Subcutaneous abdominal adipose tissue (tissue), 5 donors: ENCODE measurements at regions not wholly inside any gene's neighbourhood (a gene's known extent, or its start where the extent isn't known, plus 50 kb on each side); places are given as distances from the start of the nearest gene placed in this dataset.

Experiments
- H3K27ac ChIP-seq: one replicate; pipeline ENCODE4 v1.7.0; 2013; ENCODE audit warnings: low read depth, mild to moderate bottlenecking, inconsistent platforms, low read length, moderate library complexity
- H3K27me3 ChIP-seq, 5 donors: one replicate each; pipeline ENCODE4 v1.7.0; 2013; ENCODE audit warnings: low read length in 5 of 5, inconsistent platforms in 1 of 5; ENCODE audit not compliant: control insufficient read depth in 5 of 5, insufficient read depth in 4 of 5
- H3K36me3 ChIP-seq, 5 donors: one replicate each; pipeline ENCODE4 v1.7.0; 2013; ENCODE audit warnings: low read length in 5 of 5; ENCODE audit not compliant: control insufficient read depth in 5 of 5, insufficient read depth in 5 of 5
- H3K4me1 ChIP-seq, 5 donors: one replicate each; pipeline ENCODE4 v1.7.0; 2013; ENCODE audit warnings: low read length in 5 of 5, mild to moderate bottlenecking in 3 of 5, moderate library complexity in 1 of 5; ENCODE audit not compliant: control insufficient read depth in 5 of 5, insufficient read depth in 5 of 5
- H3K4me3 ChIP-seq, 5 donors: one replicate each; pipeline ENCODE4 v1.7.0; 2013; ENCODE audit warnings: low read length in 5 of 5, low read depth in 1 of 5
- H3K9ac ChIP-seq, 5 donors: one replicate each; pipeline ENCODE4 v1.7.0; 2013; ENCODE audit warnings: low read length in 5 of 5, mild to moderate bottlenecking in 4 of 5, moderate library complexity in 3 of 5
- H3K9me3 ChIP-seq, 5 donors: one replicate each; pipeline ENCODE4 v1.7.0; 2013; ENCODE audit warnings: low read length in 5 of 5; ENCODE audit not compliant: control insufficient read depth in 5 of 5
- donor health status: healthy.
- donor health status: healthy.
- donor health status: healthy.
- donor health status: healthy.
- donor health status: healthy.

GRCh38 chr6:97815301-97815812 is 532.3 kb upstream of the MMS22L start:
- Histone ChIP-seq H3K27ac (no peak overlapping the region), H3K4me1 (no peaks in the 10 kb centered on the region), H3K9ac (no peak overlapping the region), H3K4me3 (no peak overlapping the region), H3K36me3 (no peaks in the 10 kb centered on the region), H3K9me3 (peaks cover 0 to 4% (median 0%) of the 10 kb centered on the region in 5 donors), H3K27me3 (no peaks in the 10 kb centered on the region)

- Histone ChIP-seq H3K4me3 (no peak overlapping the region), H3K27me3 (no peaks in the 10 kb centered on the region), H3K27ac (no peak overlapping the region), H3K36me3 (no peaks in the 10 kb centered on the region), H3K9ac (no peak overlapping the region), H3K9me3 (no peaks in the 10 kb centered on the region), H3K4me1 (no peaks in the 10 kb centered on the region)
Measured at GRCh38 chr6:97816526-97816925, 533.5 kb upstream of the MMS22L start.

- Histone ChIP-seq H3K27ac (no peak overlapping the region), H3K9me3 (no peaks in the 10 kb centered on the region), H3K27me3 (no peaks in the 10 kb centered on the region), H3K36me3 (no peaks in the 10 kb centered on the region), H3K4me3 (no peak overlapping the region), H3K9ac (no peak overlapping the region), H3K4me1 (no peaks in the 10 kb centered on the region)
Measured at GRCh38 chr6:97819710-97820109, 536.7 kb upstream of the MMS22L start.

GRCh38 chr6:97820400-97820799 is 537.4 kb upstream of the MMS22L start:
- H3K27me3 ChIP-seq, result no peaks in the 10 kb centered on the region
- no peaks in the 10 kb centered on the region for H3K36me3 ChIP-seq
- no peaks in the 10 kb centered on the region for H3K9me3 ChIP-seq
- H3K9ac ChIP-seq, result no peak overlapping the region
- H3K4me1 ChIP-seq, result no peaks in the 10 kb centered on the region
- H3K4me3 ChIP-seq, result no peak overlapping the region
- H3K27ac ChIP-seq, result no peak overlapping the region

- H3K36me3 ChIP-seq, result no peaks in the 10 kb centered on the region
- H3K27me3 ChIP-seq, result no peaks in the 10 kb centered on the region
- H3K27ac ChIP-seq, result no peak overlapping the region
- H3K9ac ChIP-seq, result no peak overlapping the region
- no peaks in the 10 kb centered on the region for H3K4me1 ChIP-seq
- no peaks in the 10 kb centered on the region for H3K9me3 ChIP-seq
- H3K4me3 ChIP-seq, result no peak overlapping the region
Measured at GRCh38 chr6:97822632-97823031, 539.6 kb upstream of the MMS22L start.

GRCh38 chr6:97841763-97842162 is 558.7 kb upstream of the MMS22L start:
- Histone ChIP-seq H3K36me3 (no peaks in the 10 kb centered on the region), H3K27ac (no peak overlapping the region), H3K4me1 (no peaks in the 10 kb centered on the region), H3K27me3 (no peaks in the 10 kb centered on the region), H3K9ac (no peak overlapping the region), H3K9me3 (no peaks in the 10 kb centered on the region), H3K4me3 (no peak overlapping the region)

GRCh38 chr6:97842521-97842920 is 559.5 kb upstream of the MMS22L start:
- Histone ChIP-seq H3K4me1 (no peaks in the 10 kb centered on the region), H3K27ac (no peak overlapping the region), H3K4me3 (no peak overlapping the region), H3K9me3 (no peaks in the 10 kb centered on the region), H3K9ac (no peak overlapping the region), H3K27me3 (no peaks in the 10 kb centered on the region), H3K36me3 (no peaks in the 10 kb centered on the region)

GRCh38 chr6:97849390-97849789 is 566.4 kb upstream of the MMS22L start:
- H3K36me3 ChIP-seq, result no peaks in the 10 kb centered on the region
- no peak overlapping the region for H3K27ac ChIP-seq
- no peaks in the 10 kb centered on the region for H3K27me3 ChIP-seq
- H3K9ac ChIP-seq, result no peak overlapping the region
- no peaks in the 10 kb centered on the region for H3K9me3 ChIP-seq
- no peaks in the 10 kb centered on the region for H3K4me1 ChIP-seq
- no peak overlapping the region for H3K4me3 ChIP-seq

GRCh38 chr6:97850458-97851212 is 567.6 kb upstream of the MMS22L start:
- H3K9me3 ChIP-seq, result no peaks in the 10 kb centered on the region
- no peak overlapping the region for H3K9ac ChIP-seq
- no peaks in the 10 kb centered on the region for H3K4me1 ChIP-seq
- H3K36me3 ChIP-seq, result no peaks in the 10 kb centered on the region
- no peak overlapping the region for H3K4me3 ChIP-seq
- no peaks in the 10 kb centered on the region for H3K27me3 ChIP-seq
- H3K27ac ChIP-seq, result no peak overlapping the region

- no peak overlapping the region for H3K9ac ChIP-seq
- no peaks in the 10 kb centered on the region for H3K4me1 ChIP-seq
- no peak overlapping the region for H3K4me3 ChIP-seq
- H3K9me3 ChIP-seq, result no peaks in the 10 kb centered on the region
- H3K27ac ChIP-seq, result no peak overlapping the region
- no peaks in the 10 kb centered on the region for H3K36me3 ChIP-seq
- no peaks in the 10 kb centered on the region for H3K27me3 ChIP-seq
Measured at GRCh38 chr6:97863697-97864096, 580.7 kb upstream of the MMS22L start.
